Peyer's patch (tissue), 4 donors: ENCODE measurements at regions not wholly inside any gene's neighbourhood (a gene's known extent, or its start where the extent isn't known, plus 50 kb on each side); places are given as distances from the start of the nearest gene placed in this dataset.

Experiments
- CTCF ChIP-seq, 6 experiments: fragments of 450-650 bp in 4 of 6; fragments of 200-600 bp in 2 of 6; sonication (generic) in 1 of 6; IDR thresholded peaks; one replicate each; pipeline ENCODE4 v1.5.1; 2017 to 2019; ENCODE audit warnings: antibody characterized with exemption in 6 of 6, mild to moderate bottlenecking in 3 of 6, moderate library complexity in 1 of 6
- POLR2A ChIP-seq, 2 donors: fragments of 450-650 bp; IDR thresholded peaks; one replicate each; pipeline ENCODE4 v1.5.1; 2017; ENCODE audit warnings: antibody characterized with exemption in 2 of 2, mild to moderate bottlenecking in 2 of 2, moderate library complexity in 2 of 2

GRCh38 chr3:152638707-152639450, 196.1 kb upstream of the P2RY1 start:
- no peak for TF ChIP-seq POLR2A (IDR thresholded peaks at IDR 0.05)
- no peak for TF ChIP-seq CTCF (IDR thresholded peaks at IDR 0.05)
